ENCODE measurements at regions not wholly inside any gene's neighbourhood (a gene's known extent, or its start where the extent isn't known, plus 50 kb on each side); places are given as distances from the start of the nearest gene placed in this dataset.

GRCh38 chr6:105545947-105546731 lies 143.3 kb upstream of the PREP start:
- no peak for TF ChIP-seq SNAI2 (CRISPR knock-in tag; IDR thresholded peaks at IDR 0.05)
- TF ChIP-seq ARNTL (CRISPR knock-in tag; IDR thresholded peaks at IDR 0.05; ENCODE audit: borderline replicate concordance, low read depth), result no peak
- TF ChIP-seq PATZ1 (CRISPR knock-in tag; IDR thresholded peaks at IDR 0.05; ENCODE audit: borderline replicate concordance), result no peak
- TF ChIP-seq CREB5 (CRISPR knock-in tag; IDR thresholded peaks at IDR 0.05; ENCODE audit: low read depth), result no peak
- no peak for TF ChIP-seq ZFP30 (CRISPR knock-in tag; IDR thresholded peaks at IDR 0.05)

Data from SK-N-SH treated with all-trans-retinoic acid at 6 μM for 48 hours (cell line).